Vagina (tissue), 2 donors: ENCODE measurements at regions not wholly inside any gene's neighbourhood (a gene's known extent, or its start where the extent isn't known, plus 50 kb on each side); places are given as distances from the start of the nearest gene placed in this dataset.

ENCODE experiments used
- POLR2A ChIP-seq, 2 donors: fragments of 450-650 bp; IDR thresholded peaks; one replicate each; pipeline ENCODE4 v1.6.1; 2017; ENCODE audit warnings: antibody characterized with exemption in 2 of 2, mild to moderate bottlenecking in 2 of 2, moderate library complexity in 2 of 2
- POLR2AphosphoS5 ChIP-seq, 2 donors: sonication (generic); formaldehyde crosslinking; IDR thresholded peaks; one replicate each; pipeline ENCODE4 v1.9.0; 2017; ENCODE audit warnings: antibody characterized with exemption in 2 of 2, mild to moderate bottlenecking in 2 of 2, low read depth in 1 of 2; ENCODE audit not compliant: insufficient read depth in 1 of 2
- TF ChIP-seq, protein P1 (sequence below), 3 experiments: fragments of 450-650 bp in 2 of 3; fragments of 200-600 bp in 1 of 3; sonication (generic) in 1 of 3; IDR thresholded peaks; one replicate each; pipeline ENCODE4 v1.5.1; 2017 to 2019; ENCODE audit warnings: antibody characterized with exemption in 3 of 3, mild to moderate bottlenecking in 2 of 3, moderate library complexity in 2 of 3

DNA sequence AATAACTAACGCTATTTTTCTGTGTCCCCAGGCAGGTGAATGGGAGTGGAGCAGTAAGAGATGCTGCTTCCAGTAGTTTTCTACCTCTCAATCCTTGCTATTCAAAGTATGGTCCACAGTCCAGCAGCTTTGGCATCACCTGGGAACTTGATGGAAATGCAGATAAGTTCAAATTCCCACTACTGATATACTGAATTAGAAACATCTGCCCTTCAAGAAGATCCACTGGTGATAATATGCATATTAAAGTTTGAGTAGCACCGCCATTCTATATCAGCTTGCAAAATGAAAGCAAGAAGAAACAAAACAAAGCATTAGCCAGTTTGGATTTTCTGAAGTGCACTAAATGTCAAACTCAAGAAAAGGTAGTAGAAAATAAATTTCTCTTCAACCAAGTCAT lies 906.2 kb upstream of the PCDH20 start:
- TF ChIP-seq, protein P1, sequence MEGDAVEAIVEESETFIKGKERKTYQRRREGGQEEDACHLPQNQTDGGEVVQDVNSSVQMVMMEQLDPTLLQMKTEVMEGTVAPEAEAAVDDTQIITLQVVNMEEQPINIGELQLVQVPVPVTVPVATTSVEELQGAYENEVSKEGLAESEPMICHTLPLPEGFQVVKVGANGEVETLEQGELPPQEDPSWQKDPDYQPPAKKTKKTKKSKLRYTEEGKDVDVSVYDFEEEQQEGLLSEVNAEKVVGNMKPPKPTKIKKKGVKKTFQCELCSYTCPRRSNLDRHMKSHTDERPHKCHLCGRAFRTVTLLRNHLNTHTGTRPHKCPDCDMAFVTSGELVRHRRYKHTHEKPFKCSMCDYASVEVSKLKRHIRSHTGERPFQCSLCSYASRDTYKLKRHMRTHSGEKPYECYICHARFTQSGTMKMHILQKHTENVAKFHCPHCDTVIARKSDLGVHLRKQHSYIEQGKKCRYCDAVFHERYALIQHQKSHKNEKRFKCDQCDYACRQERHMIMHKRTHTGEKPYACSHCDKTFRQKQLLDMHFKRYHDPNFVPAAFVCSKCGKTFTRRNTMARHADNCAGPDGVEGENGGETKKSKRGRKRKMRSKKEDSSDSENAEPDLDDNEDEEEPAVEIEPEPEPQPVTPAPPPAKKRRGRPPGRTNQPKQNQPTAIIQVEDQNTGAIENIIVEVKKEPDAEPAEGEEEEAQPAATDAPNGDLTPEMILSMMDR (IDR thresholded peaks at IDR 0.05): no peak
- TF ChIP-seq POLR2A (IDR thresholded peaks at IDR 0.05): no peak
- TF ChIP-seq POLR2AphosphoS5 (IDR thresholded peaks at IDR 0.05; ENCODE audit: insufficient read depth in 1 of 2, low read depth in 1 of 2): no peak
